ENCODE measurements at regions not wholly inside any gene's neighbourhood (a gene's known extent, or its start where the extent isn't known, plus 50 kb on each side); places are given as distances from the start of the nearest gene placed in this dataset.

GRCh38 chr10:59589796-59590195, 119.9 kb downstream of the SLC16A9 start:
- no peak for TF ChIP-seq POLR2A (IDR thresholded peaks at IDR 0.05)
- TF ChIP-seq, protein P1, sequence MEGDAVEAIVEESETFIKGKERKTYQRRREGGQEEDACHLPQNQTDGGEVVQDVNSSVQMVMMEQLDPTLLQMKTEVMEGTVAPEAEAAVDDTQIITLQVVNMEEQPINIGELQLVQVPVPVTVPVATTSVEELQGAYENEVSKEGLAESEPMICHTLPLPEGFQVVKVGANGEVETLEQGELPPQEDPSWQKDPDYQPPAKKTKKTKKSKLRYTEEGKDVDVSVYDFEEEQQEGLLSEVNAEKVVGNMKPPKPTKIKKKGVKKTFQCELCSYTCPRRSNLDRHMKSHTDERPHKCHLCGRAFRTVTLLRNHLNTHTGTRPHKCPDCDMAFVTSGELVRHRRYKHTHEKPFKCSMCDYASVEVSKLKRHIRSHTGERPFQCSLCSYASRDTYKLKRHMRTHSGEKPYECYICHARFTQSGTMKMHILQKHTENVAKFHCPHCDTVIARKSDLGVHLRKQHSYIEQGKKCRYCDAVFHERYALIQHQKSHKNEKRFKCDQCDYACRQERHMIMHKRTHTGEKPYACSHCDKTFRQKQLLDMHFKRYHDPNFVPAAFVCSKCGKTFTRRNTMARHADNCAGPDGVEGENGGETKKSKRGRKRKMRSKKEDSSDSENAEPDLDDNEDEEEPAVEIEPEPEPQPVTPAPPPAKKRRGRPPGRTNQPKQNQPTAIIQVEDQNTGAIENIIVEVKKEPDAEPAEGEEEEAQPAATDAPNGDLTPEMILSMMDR (IDR thresholded peaks at IDR 0.05) = no peak

Measured in vagina (tissue), 2 donors.